ENCODE measurements at regions not wholly inside any gene's neighbourhood (a gene's known extent, or its start where the extent isn't known, plus 50 kb on each side); places are given as distances from the start of the nearest gene placed in this dataset.

- TF ChIP-seq CTCF (IDR thresholded peaks at IDR 0.05) (no peak), REST (IDR thresholded peaks at IDR 0.05; ENCODE audit: insufficient read depth in 1 of 2, low read depth in 2 of 2, low read length in 1 of 2) (no peak), POLR2AphosphoS5 (IDR thresholded peaks at IDR 0.05; ENCODE audit: low read depth, low read length) (no peak), TCF7L2 (IDR thresholded peaks at IDR 0.05; ENCODE audit: low read depth, low read length) (no peak)
These were observed 188.2 kb upstream of the RMST start for GRCh38 chr12:97274386-97274785.

Measured in Panc1 (cell line).